ENCODE measurements at regions not wholly inside any gene's neighbourhood (a gene's known extent, or its start where the extent isn't known, plus 50 kb on each side); places are given as distances from the start of the nearest gene placed in this dataset.

DNA sequence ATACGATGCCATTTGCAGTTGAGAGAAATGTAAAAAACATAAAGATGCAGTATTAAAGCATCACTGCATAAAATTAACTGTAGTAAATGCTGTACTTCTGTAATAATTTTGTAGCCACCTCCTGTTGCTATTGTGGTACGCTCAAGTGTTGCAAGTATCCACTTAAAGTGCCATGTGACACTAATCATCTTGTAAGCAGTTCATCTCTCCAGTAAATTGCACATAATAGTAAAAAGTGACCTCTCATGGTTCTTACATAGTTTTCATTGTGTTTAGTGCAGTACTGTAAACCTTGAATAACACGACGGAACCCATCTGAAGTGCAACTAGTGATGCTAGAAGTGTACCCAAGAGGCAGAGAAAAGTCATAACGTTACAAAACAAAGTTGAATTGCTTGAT is 190.1 kb upstream of the VGLL2 start:
- Histone ChIP-seq H3K9me3 (ENCODE audit: insufficient read depth, low read length) (no peaks in the 10 kb centered on the region), H3K4me1 (ENCODE audit: low read length) (no peaks in the 10 kb centered on the region; the same call in 1 of the 2 replicates), H3K4me3 (ENCODE audit: low read length) (no peak overlapping the region), H3K27me3 (ENCODE audit: low read depth, low read length) (no peaks in the 10 kb centered on the region), H3K79me2 (ENCODE audit: low read length) (no peaks in the 10 kb centered on the region), H3K36me3 (replicated peaks; ENCODE audit: low read depth, low read length) (no peaks in the 10 kb centered on the region), H2AFZ (ENCODE audit: low read depth, low read length) (no peak overlapping the region), H3K27ac (ENCODE audit: low read length) (no peak overlapping the region), H3K4me2 (ENCODE audit: low read length) (no peak overlapping the region), H3K9ac (ENCODE audit: low read length) (no peak overlapping the region), H4K20me1 (ENCODE audit: insufficient read depth, low read length) (no peaks in the 10 kb centered on the region)
- TF ChIP-seq EZH2phosphoT487 (IDR thresholded peaks at IDR 0.05; ENCODE audit: low read depth), result no peak
- TF ChIP-seq, protein P1, sequence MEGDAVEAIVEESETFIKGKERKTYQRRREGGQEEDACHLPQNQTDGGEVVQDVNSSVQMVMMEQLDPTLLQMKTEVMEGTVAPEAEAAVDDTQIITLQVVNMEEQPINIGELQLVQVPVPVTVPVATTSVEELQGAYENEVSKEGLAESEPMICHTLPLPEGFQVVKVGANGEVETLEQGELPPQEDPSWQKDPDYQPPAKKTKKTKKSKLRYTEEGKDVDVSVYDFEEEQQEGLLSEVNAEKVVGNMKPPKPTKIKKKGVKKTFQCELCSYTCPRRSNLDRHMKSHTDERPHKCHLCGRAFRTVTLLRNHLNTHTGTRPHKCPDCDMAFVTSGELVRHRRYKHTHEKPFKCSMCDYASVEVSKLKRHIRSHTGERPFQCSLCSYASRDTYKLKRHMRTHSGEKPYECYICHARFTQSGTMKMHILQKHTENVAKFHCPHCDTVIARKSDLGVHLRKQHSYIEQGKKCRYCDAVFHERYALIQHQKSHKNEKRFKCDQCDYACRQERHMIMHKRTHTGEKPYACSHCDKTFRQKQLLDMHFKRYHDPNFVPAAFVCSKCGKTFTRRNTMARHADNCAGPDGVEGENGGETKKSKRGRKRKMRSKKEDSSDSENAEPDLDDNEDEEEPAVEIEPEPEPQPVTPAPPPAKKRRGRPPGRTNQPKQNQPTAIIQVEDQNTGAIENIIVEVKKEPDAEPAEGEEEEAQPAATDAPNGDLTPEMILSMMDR (IDR thresholded peaks at IDR 0.05; ENCODE audit: low read depth, low read length), result no peak

DNA sequence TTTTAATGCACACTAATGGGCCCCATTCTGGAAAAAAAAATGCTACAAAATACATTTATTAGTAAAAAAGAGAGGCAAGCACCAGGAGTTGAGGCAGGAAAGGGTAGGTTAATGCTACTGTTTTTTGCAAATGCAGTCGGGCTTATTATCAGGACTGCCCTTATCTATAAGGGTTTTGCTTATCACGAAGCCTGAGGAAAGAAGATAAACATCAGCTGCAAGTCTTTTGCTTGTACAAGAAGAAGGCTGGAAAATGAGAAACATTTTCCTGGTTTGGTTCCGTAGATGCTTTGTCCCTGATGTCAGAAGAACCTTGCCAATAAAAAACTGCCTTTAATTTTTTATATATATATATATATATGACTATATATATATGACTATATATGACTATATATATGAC is 189.3 kb upstream of the VGLL2 start:
- Histone ChIP-seq H3K27ac (ENCODE audit: low read length) (no peak overlapping the region), H3K9ac (ENCODE audit: low read length) (no peak overlapping the region), H3K36me3 (replicated peaks; ENCODE audit: low read depth, low read length) (no peaks in the 10 kb centered on the region), H3K27me3 (ENCODE audit: low read depth, low read length) (no peaks in the 10 kb centered on the region), H3K4me3 (ENCODE audit: low read length) (no peak overlapping the region), H3K4me1 (ENCODE audit: low read length) (no peaks in the 10 kb centered on the region; the same call in 1 of the 2 replicates), H3K9me3 (ENCODE audit: insufficient read depth, low read length) (no peaks in the 10 kb centered on the region), H4K20me1 (ENCODE audit: insufficient read depth, low read length) (no peaks in the 10 kb centered on the region), H3K79me2 (ENCODE audit: low read length) (no peaks in the 10 kb centered on the region), H3K4me2 (ENCODE audit: low read length) (no peak overlapping the region), H2AFZ (ENCODE audit: low read depth, low read length) (no peak overlapping the region)
- TF ChIP-seq, protein P1 (IDR thresholded peaks at IDR 0.05; ENCODE audit: low read depth, low read length), result no peak
- no peak for TF ChIP-seq EZH2phosphoT487 (IDR thresholded peaks at IDR 0.05; ENCODE audit: low read depth)

DNA sequence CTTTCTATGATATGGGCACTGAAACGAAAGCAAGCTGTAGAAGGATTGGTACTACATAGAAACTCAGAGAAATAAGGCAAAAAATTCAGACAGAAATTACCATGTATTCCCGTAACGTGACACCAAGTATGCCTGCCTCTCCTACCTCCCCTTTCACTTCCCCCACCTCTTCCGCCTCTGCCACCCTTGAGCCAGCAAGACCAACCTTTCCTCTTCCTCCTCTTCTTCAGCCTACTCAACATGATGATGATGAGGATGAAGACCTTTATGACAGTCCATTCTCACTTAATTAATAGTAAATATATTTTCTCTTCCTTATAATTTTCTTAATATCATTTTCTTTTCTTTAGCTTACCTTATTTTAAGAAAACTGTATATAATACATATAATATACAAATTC is 188.1 kb upstream of the VGLL2 start:
- H3K4me1 ChIP-seq (ENCODE audit: low read length), result no peaks in the 10 kb centered on the region; the same call in 1 of the 2 replicates
- no peaks in the 10 kb centered on the region for H3K79me2 ChIP-seq (ENCODE audit: low read length)
- H3K4me3 ChIP-seq (ENCODE audit: low read length), result no peak overlapping the region
- no peaks in the 10 kb centered on the region for H3K27me3 ChIP-seq (ENCODE audit: low read depth, low read length)
- TF ChIP-seq EZH2phosphoT487 (IDR thresholded peaks at IDR 0.05; ENCODE audit: low read depth), result no peak
- TF ChIP-seq, protein P1 (IDR thresholded peaks at IDR 0.05; ENCODE audit: low read depth, low read length), result no peak
- H2AFZ ChIP-seq (ENCODE audit: low read depth, low read length), result no peak overlapping the region
- no peak overlapping the region for H3K9ac ChIP-seq (ENCODE audit: low read length)
- no peaks in the 10 kb centered on the region for H3K36me3 ChIP-seq (replicated peaks; ENCODE audit: low read depth, low read length)
- H3K9me3 ChIP-seq (ENCODE audit: insufficient read depth, low read length), result no peaks in the 10 kb centered on the region
- no peaks in the 10 kb centered on the region for H4K20me1 ChIP-seq (ENCODE audit: insufficient read depth, low read length)
- no peak overlapping the region for H3K27ac ChIP-seq (ENCODE audit: low read length)
- no peak overlapping the region for H3K4me2 ChIP-seq (ENCODE audit: low read length)

DNA sequence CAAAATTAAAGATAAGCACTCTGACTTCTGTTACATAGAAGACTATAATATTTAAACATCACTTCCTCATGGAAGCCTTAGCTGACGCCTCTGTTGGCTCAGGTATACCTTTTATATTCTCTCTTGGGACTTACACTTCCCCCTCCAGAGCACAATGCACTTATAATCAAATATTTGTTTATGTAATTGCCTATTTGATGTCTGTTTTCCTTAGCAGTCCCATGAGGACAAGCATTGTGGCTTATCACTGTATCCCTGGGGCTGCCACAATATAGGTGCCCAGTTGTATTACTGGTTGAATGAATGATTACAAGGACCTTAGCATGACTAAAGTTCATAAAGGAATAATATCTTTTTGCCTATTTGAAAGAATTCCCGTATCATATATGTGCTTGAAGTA is 186.7 kb upstream of the VGLL2 start:
- no peak overlapping the region for H2AFZ ChIP-seq (ENCODE audit: low read depth, low read length)
- no peak overlapping the region for H3K9ac ChIP-seq (ENCODE audit: low read length)
- H3K27me3 ChIP-seq (ENCODE audit: low read depth, low read length), result no peaks in the 10 kb centered on the region
- no peaks in the 10 kb centered on the region for H3K9me3 ChIP-seq (ENCODE audit: insufficient read depth, low read length)
- H3K27ac ChIP-seq (ENCODE audit: low read length), result no peak overlapping the region
- no peak overlapping the region for H3K4me3 ChIP-seq (ENCODE audit: low read length)
- TF ChIP-seq, protein P1 (IDR thresholded peaks at IDR 0.05; ENCODE audit: low read depth, low read length), result no peak
- TF ChIP-seq EZH2phosphoT487 (IDR thresholded peaks at IDR 0.05; ENCODE audit: low read depth), result no peak
- no peaks in the 10 kb centered on the region for H3K36me3 ChIP-seq (replicated peaks; ENCODE audit: low read depth, low read length)
- H3K4me1 ChIP-seq (ENCODE audit: low read length), result no peaks in the 10 kb centered on the region; the same call in 1 of the 2 replicates
- H4K20me1 ChIP-seq (ENCODE audit: insufficient read depth, low read length), result no peaks in the 10 kb centered on the region
- no peak overlapping the region for H3K4me2 ChIP-seq (ENCODE audit: low read length)
- H3K79me2 ChIP-seq (ENCODE audit: low read length), result no peaks in the 10 kb centered on the region
